T-helper 1 cell treated with Interleukin-12 subunit alpha and Interleukin-12 subunit beta and Interleukin-4 antibody, amounts not matched to agents 30 μg/mL and 1 μg/mL, for 36 hours (primary cell): ENCODE measurements at regions not wholly inside any gene's neighbourhood (a gene's known extent, or its start where the extent isn't known, plus 50 kb on each side); places are given as distances from the start of the nearest gene placed in this dataset.

Source experiments
- H3K27ac Mint-ChIP-seq: one replicate; pipeline ENCODE4 v1.8.0; 2021; ENCODE audit warnings: mild to moderate bottlenecking, mixed read lengths
- H3K27me3 Mint-ChIP-seq: one replicate; pipeline ENCODE4 v1.8.0; 2021; ENCODE audit warnings: low read depth, mixed read lengths
- H3K36me3 Mint-ChIP-seq: one replicate; pipeline ENCODE4 v1.8.0; 2021; ENCODE audit warnings: low read depth, mixed read lengths
- H3K4me1 Mint-ChIP-seq: one replicate; pipeline ENCODE4 v1.8.0; 2021; ENCODE audit warnings: low read depth, mixed read lengths
- H3K4me3 Mint-ChIP-seq: one replicate; pipeline ENCODE4 v1.8.0; 2021; ENCODE audit warnings: mild to moderate bottlenecking, moderate library complexity, mixed read lengths
- H3K9me3 Mint-ChIP-seq: one replicate; pipeline ENCODE4 v1.8.0; 2021; ENCODE audit warnings: mixed read lengths

DNA sequence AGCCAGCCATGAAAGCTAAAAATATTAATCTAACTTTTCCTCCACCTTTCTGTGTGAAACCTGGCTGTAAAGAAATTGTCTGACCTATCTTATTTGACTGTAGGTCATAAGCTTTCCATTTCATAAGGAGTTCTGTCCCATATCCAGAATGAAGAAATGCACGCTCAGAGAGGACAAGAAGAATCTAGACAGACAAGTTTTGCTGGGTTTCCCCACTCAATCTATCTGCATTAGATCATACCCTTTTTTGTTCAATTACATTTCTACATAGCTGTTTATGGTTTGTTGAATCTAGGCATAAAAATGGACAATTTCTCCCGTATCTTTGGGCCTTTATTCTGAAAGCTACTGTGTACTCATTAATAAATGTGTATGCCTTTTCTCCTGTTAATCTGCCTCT is 1495.1 kb downstream of the C4orf33 start:
- Mint-ChIP-seq H3K4me3 (no peak overlapping the region), H3K27ac (no peak overlapping the region), H3K27me3 (no peaks in the 10 kb centered on the region), H3K9me3 (no peaks in the 10 kb centered on the region), H3K4me1 (no peaks in the 10 kb centered on the region), H3K36me3 (no peaks in the 10 kb centered on the region)

GRCh38 chr4:130600706-130601105 is 1504.8 kb downstream of the C4orf33 start:
- no peaks in the 10 kb centered on the region for H3K36me3 Mint-ChIP-seq
- H3K4me3 Mint-ChIP-seq: no peak overlapping the region
- no peaks in the 10 kb centered on the region for H3K9me3 Mint-ChIP-seq
- no peaks in the 10 kb centered on the region for H3K27me3 Mint-ChIP-seq
- H3K4me1 Mint-ChIP-seq: no peaks in the 10 kb centered on the region
- H3K27ac Mint-ChIP-seq: no peak overlapping the region

DNA sequence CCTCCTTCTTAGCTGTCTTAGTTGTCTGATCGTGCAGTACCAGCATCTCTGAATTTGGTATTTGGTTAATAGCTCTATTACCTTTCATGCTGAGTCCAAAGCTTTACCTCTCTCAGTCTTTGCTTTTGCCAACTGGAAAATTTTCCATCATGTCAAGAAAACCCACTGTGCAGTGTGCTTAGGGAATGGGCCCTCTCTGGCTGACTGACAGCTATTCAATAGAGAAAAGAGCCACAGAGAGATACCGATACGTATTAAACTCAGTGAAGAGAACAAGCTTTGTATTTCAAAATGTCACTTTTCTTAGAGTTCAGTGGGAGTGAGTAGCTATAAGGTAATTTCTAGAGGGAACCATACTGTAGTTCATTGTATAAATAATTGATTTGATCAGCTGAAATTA is 1507.1 kb downstream of the C4orf33 start:
- Mint-ChIP-seq H3K27ac (no peak overlapping the region), H3K4me3 (no peak overlapping the region), H3K9me3 (no peaks in the 10 kb centered on the region), H3K4me1 (no peaks in the 10 kb centered on the region), H3K27me3 (no peaks in the 10 kb centered on the region), H3K36me3 (no peaks in the 10 kb centered on the region)

DNA sequence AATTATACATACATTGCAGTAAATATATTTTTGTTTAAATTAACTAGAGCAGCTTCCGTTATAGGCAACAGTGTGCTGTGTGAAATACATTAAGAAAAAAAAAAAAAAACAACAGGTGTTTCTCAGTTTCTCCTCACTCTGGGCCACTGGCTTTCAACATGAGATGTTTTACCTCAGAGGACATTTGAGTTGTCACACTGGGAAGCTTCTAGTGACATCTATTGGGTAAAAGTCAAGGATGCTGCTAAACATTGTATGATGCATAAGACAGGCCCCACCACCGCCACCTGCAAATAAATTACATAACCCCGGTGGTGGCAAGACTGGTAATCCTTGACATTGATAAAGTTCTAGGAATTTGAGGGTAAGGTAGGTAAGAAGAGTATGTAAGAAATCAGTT is 1512.2 kb downstream of the C4orf33 start:
- H3K4me3 Mint-ChIP-seq: no peak overlapping the region
- H3K36me3 Mint-ChIP-seq: no peaks in the 10 kb centered on the region
- no peak overlapping the region for H3K27ac Mint-ChIP-seq
- H3K9me3 Mint-ChIP-seq: no peaks in the 10 kb centered on the region
- H3K27me3 Mint-ChIP-seq: no peaks in the 10 kb centered on the region
- H3K4me1 Mint-ChIP-seq: no peaks in the 10 kb centered on the region

DNA sequence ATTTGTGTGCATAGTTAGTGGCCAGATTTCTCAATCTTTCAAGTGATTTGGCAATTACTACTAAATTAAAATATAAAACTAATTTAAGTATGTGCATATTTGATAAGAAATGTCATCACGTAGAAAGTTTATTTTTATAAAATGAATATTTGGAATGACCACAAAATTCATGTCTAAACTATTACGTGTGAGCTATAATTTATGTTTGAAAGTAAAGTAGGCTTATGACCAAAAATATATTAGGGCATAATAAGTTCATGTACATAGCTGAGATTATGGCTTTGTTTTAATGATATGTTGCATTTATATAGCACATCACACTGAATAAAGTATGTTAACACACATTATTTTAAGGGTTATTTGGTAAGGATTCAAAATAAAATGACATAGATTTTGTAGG is 1532.6 kb downstream of the C4orf33 start:
- Mint-ChIP-seq H3K9me3 (no peaks in the 10 kb centered on the region), H3K4me3 (no peak overlapping the region), H3K27ac (no peak overlapping the region), H3K36me3 (no peaks in the 10 kb centered on the region), H3K27me3 (no peaks in the 10 kb centered on the region), H3K4me1 (no peaks in the 10 kb centered on the region)

GRCh38 chr4:130632731-130633604 is 1537.0 kb downstream of the C4orf33 start:
- Mint-ChIP-seq H3K27ac (no peak overlapping the region), H3K9me3 (no peaks in the 10 kb centered on the region), H3K4me3 (no peak overlapping the region), H3K4me1 (no peaks in the 10 kb centered on the region), H3K27me3 (no peaks in the 10 kb centered on the region), H3K36me3 (no peaks in the 10 kb centered on the region)

GRCh38 chr4:130636486-130636885 is 1540.5 kb downstream of the C4orf33 start:
- Mint-ChIP-seq H3K36me3 (no peaks in the 10 kb centered on the region), H3K27ac (no peak overlapping the region), H3K4me3 (no peak overlapping the region), H3K4me1 (no peaks in the 10 kb centered on the region), H3K27me3 (no peaks in the 10 kb centered on the region), H3K9me3 (no peaks in the 10 kb centered on the region)

- Mint-ChIP-seq H3K4me1 (no peaks in the 10 kb centered on the region), H3K36me3 (no peaks in the 10 kb centered on the region), H3K9me3 (peaks cover 5% of the 10 kb centered on the region), H3K27me3 (no peaks in the 10 kb centered on the region), H3K27ac (no peak overlapping the region), H3K4me3 (no peak overlapping the region)
Observed at GRCh38 chr4:130640592-130640991, 1544.6 kb downstream of the C4orf33 start.

- H3K4me3 Mint-ChIP-seq: no peak overlapping the region
- H3K36me3 Mint-ChIP-seq: no peaks in the 10 kb centered on the region
- no peaks in the 10 kb centered on the region for H3K4me1 Mint-ChIP-seq
- peaks cover 8% of the 10 kb centered on the region for H3K9me3 Mint-ChIP-seq
- no peak overlapping the region for H3K27ac Mint-ChIP-seq
- no peaks in the 10 kb centered on the region for H3K27me3 Mint-ChIP-seq
Observed at GRCh38 chr4:130646886-130647285, 1550.9 kb downstream of the C4orf33 start.

GRCh38 chr4:130648570-130648969 is 1552.6 kb downstream of the C4orf33 start:
- H3K27ac Mint-ChIP-seq: no peak overlapping the region
- H3K27me3 Mint-ChIP-seq: no peaks in the 10 kb centered on the region
- H3K4me1 Mint-ChIP-seq: no peaks in the 10 kb centered on the region
- no peak overlapping the region for H3K4me3 Mint-ChIP-seq
- H3K36me3 Mint-ChIP-seq: no peaks in the 10 kb centered on the region
- H3K9me3 Mint-ChIP-seq: peaks cover 14% of the 10 kb centered on the region

GRCh38 chr4:130653842-130654241 is 1557.9 kb downstream of the C4orf33 start:
- no peaks in the 10 kb centered on the region for H3K36me3 Mint-ChIP-seq
- no peak overlapping the region for H3K27ac Mint-ChIP-seq
- peaks cover 21% of the 10 kb centered on the region for H3K9me3 Mint-ChIP-seq
- no peaks in the 10 kb centered on the region for H3K4me1 Mint-ChIP-seq
- no peak overlapping the region for H3K4me3 Mint-ChIP-seq
- H3K27me3 Mint-ChIP-seq: no peaks in the 10 kb centered on the region

DNA sequence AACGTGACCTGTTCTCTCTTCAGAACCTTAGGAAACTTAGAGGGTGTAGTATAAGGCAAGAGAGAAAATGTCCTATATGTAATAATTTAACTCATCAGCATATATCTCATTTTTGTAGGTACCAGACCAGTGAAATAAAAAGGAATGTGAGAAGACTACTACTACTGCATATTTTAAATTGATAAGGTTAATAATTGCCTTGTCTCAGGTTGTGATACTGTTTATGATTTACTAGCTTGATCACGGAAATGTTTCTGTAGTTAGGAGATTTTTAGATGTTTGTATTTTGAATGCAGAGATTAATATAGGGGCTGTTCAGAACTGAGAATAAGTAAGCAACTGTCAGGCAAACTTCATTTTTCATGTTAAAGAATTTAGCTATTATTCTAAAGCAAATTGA is 1563.4 kb downstream of the C4orf33 start:
- no peaks in the 10 kb centered on the region for H3K4me1 Mint-ChIP-seq
- no peak overlapping the region for H3K27ac Mint-ChIP-seq
- no peaks in the 10 kb centered on the region for H3K36me3 Mint-ChIP-seq

DNA sequence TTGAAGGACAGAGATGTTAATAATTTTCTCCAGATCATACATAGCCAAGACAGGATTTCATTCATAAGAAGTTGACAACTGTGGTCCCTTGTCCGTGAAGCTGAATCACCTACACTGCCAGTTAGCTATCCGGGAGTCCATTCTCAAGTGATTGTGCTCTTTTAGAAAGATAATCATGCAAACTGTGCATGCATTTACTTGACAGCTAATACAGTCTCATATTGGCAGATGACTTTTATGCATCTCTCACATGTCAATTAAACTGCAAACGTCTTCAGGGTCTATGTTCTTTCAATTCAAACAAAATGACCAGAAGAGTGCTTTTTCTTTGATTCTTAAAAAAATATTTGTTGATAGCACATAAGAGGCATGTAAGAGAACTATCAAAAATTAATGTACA is 1572.9 kb downstream of the C4orf33 start:
- H3K4me1 Mint-ChIP-seq: no peaks in the 10 kb centered on the region
- no peaks in the 10 kb centered on the region for H3K36me3 Mint-ChIP-seq
- H3K27ac Mint-ChIP-seq: no peak overlapping the region
- peaks cover 4% of the 10 kb centered on the region for H3K9me3 Mint-ChIP-seq
- no peak overlapping the region for H3K4me3 Mint-ChIP-seq
- H3K27me3 Mint-ChIP-seq: no peaks in the 10 kb centered on the region

More for the DNA sequence above, 1563.4 kb downstream of the C4orf33 start:
- peaks cover 2% of the 10 kb centered on the region for H3K9me3 Mint-ChIP-seq
- H3K27me3 Mint-ChIP-seq: no peaks in the 10 kb centered on the region
- no peak overlapping the region for H3K4me3 Mint-ChIP-seq

- no peak overlapping the region for H3K27ac Mint-ChIP-seq
Observed at GRCh38 chr4:130675266-130675665, 1579.3 kb downstream of the C4orf33 start.

GRCh38 chr4:130689181-130689580 is 1593.2 kb downstream of the C4orf33 start:
- H3K4me3 Mint-ChIP-seq: no peak overlapping the region
- H3K4me1 Mint-ChIP-seq: no peaks in the 10 kb centered on the region
- H3K27me3 Mint-ChIP-seq: no peaks in the 10 kb centered on the region
- H3K9me3 Mint-ChIP-seq: no peaks in the 10 kb centered on the region
- no peaks in the 10 kb centered on the region for H3K36me3 Mint-ChIP-seq
- H3K27ac Mint-ChIP-seq: no peak overlapping the region

More at GRCh38 chr4:130675266-130675665, 1579.3 kb downstream of the C4orf33 start:
- no peaks in the 10 kb centered on the region for H3K36me3 Mint-ChIP-seq
- no peaks in the 10 kb centered on the region for H3K27me3 Mint-ChIP-seq
- H3K4me3 Mint-ChIP-seq: no peak overlapping the region
- no peaks in the 10 kb centered on the region for H3K9me3 Mint-ChIP-seq
- no peaks in the 10 kb centered on the region for H3K4me1 Mint-ChIP-seq
